Hepatocyte (in vitro differentiated cells): ENCODE measurements at regions not wholly inside any gene's neighbourhood (a gene's known extent, or its start where the extent isn't known, plus 50 kb on each side); places are given as distances from the start of the nearest gene placed in this dataset.

ENCODE experiments used
- CTCF ChIP-seq: fragments of 200-600 bp; sonication (generic); IDR thresholded peaks from 2 replicates; pipeline ENCODE4 v1.5.1; 2016; ENCODE audit warnings: antibody characterized with exemption, mild to moderate bottlenecking; ENCODE audit not compliant: poor library complexity
- EZH2 ChIP-seq: fragments of 200-600 bp; sonication (generic); IDR thresholded peaks from 2 replicates; pipeline ENCODE4 v1.6.1; 2016; ENCODE audit warnings: antibody characterized with exemption, mild to moderate bottlenecking, borderline replicate concordance

GRCh38 chr6:49038294-49038822, 424.7 kb downstream of the MMUT start:
- TF ChIP-seq EZH2 (no peak), CTCF (no peak)
